NCI-H524 treated with DMSO at 0.1 percent for 48 hours (cell line): ENCODE measurements at regions not wholly inside any gene's neighbourhood (a gene's known extent, or its start where the extent isn't known, plus 50 kb on each side); places are given as distances from the start of the nearest gene placed in this dataset.
"Not testable (repeated sequence)": the region's sequence is repeated elsewhere in the genome, so short reads cannot be mapped to it uniquely, and the experiment has no call there.

Source experiments
- DNase-seq: peaks from one replicate; lab custom pipeline; 2025; lab: John Stamatoyannopoulos, UW

DNA sequence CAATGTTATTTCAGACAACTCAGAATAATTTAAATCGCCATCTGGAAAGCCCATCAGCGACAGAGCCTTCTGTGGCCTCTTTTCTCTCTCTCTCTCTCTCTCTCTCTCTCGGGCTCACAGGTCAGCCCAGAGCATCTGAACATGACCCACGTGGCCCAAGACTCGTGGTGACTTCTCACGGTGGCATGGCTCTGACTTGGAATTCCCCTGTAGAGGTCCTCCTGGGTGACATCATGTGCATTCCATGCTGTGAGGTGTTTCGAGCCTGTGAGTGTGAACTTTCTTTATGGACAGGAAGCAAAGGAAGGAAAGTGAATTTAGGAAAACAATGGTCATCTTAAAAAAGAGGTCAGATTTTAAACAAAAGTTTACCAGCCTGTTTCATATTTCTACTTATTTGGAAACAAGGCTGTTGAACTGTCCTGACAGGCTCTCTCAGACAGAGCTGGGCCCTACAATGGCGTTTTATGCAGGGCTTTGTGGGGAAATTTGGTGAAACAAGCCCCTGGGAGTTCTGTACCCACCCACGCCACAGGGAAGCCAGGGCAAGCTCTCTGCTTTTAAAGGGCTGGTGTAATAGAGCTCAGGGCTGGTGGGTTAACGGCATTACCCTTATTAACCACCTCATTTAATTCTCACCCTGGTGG is 359.7 kb upstream of the ZNF32 start:
- DNase-seq = no peak

DNA sequence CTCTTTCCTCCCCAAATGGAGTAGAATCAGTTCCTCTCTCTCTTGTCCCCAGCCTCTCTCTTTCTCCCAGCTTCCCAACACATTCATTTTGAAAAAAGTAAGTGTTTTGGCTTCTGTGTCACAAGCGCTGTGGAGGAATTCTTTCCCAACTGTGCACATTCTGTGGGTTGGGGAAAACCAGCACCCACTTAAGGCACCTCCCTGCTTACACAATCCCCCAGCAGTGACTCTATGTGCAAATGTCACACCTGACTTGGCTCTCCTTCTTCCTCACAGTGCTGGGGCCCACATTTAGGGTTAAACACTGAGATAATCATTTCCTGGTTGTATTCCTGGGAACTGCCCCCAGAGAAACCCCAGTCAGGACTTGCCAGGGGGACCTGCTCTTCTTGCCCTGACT is 358.1 kb upstream of the ZNF32 start:
- DNase-seq = no peak

DNA sequence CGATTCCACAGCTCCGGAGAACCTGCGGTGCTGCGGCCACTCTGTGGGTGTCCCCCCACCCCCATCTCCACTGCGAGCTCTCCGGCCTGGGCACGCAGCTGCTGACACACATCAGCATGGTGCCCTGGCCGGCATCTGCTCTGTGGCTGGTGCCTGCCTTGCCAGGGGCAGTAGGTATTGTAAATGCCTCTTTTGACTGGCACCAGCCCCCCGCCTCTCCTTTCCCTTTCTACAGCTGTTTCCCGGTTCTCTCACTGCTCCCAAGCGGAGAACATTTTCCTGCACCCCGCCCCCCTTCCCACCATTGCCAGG is 357.1 kb upstream of the ZNF32 start:
- DNase-seq = no peak

DNA sequence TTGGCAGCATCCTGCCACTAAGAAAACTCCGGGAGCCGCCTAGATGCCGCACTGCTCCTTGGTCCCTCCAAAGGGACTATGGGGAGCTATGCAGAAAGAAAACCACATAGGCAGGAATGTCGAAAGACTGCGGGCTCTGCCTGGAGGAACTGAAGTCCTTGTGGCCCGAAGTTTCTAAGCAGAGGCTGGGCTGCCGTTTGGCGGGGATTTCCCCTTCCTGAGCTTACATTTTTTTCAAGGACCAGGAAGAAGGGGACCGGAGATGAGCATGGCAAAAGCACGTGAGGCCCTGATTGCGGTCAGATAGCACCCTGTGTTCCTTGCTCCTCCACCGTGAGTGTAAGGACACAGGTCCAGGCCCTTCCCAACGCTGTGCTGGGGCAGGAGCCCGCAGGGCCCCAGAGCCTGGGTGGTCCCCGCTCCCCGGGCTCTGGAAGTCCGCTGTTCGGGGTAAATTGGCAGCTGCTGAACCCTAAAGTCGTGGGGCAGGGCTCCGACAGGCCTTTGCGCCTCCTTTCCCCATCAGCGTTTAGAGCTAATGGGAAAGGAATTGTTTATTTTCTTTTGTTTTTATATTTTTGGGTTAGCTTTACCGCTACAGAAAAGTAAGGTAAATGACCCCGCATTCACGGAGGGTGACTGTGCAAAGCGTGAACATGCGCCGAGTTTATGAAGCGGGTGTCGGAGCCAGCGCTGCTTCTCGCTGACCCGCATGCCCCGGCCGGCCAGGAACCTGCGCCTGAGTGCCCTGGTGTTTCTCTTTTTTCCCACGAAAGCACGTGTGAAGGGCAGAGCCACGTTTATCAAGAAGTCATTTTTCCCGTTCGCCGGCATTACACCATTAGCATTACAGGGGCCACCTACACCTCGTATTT is 356.5 kb upstream of the ZNF32 start:
- DNase-seq = no peak

DNA sequence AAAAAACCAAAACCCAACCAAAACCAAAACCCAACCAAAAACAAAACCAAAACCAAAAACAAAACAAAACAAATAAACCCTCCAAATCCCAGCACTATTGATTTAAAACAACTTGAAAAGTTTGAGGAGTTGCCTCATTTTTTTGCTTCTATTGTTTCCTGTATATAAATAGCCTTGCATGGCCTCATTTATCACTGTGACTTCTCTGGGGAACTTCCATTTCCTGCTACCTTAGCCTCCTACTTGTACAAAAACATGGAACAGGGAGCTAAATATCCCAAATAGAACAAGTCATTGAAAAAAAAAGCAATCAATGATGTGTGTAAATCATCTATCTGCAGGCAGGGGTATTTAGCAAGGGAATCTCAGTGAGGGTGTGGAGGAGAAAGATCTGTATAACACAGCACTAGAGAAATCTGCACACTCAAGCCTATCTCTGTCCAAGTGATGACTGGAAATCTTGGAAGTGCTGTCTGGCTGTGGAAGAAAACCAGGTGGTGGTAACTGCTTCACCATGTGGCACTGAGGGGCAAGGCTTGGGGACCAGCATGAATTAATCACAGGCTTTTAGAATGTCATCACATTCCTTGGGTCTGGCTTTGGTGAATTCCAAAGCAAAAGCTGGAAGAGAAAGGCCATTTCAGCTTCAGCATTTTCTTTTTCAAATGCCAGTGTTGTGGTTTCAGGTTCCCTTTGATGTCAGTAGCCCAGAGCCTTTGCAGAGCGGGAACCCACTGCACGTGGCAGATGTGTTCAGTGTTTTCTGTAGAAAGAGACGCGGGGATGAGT is 349.5 kb upstream of the ZNF32 start:
- DNase-seq = no peak

DNA sequence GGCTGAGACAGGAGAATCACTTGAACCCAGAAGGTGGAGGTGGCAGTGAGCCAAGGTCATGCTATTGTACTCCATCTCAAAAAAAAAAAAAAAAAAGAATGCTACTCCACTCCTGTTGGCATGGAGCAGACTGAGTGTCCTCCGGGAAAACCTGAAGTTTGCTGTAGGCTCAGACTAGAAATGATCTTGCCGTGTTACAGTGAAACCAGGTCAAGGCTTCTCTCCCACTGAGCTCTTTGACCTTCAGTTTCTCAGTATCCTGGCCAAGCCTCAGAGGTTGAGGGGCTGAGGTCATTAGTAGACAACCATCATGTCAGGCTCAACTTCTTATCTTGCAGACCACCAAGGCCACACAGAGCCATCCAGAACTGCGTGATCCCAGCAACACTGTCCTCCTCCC is 348.6 kb upstream of the ZNF32 start:
- DNase-seq = no peak

DNA sequence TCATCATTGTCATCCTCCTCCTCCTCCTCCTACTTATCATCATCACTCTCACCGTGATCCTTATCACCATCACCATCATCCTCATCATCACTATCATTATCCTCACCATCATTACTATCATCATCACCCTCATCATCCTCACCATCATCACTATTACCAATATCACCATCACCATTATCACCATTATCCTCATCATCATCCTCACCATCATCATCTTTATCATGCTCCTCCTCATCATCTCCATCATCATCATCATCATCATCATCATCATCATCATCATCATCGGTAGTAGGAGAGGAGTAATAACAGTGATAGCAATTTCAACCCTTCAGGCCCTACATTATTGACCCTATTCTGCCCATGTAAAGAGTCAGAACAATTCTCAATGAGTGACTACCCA is 345.9 kb upstream of the ZNF32 start:
- no peak for DNase-seq

DNA sequence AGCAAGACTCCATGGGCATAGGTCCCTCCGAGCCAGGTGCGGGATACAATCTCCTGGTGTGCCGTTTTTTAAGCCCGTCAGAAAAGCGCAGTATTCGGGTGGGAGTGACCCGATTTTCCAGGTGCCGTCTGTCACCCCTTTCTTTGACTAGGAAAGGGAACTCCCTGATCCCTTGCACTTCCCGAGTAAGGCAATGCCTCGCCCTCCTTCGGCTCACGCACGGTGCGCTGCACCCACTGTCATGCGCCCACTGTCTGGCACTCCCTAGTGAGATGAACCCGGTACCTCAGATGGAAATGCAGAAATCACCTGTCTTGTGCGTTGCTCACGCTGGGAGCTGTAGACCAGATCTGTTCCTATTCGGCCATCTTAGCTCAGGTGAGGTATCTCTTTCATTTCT is 344.1 kb upstream of the ZNF32 start:
- DNase-seq = not testable (repeated sequence)

DNA sequence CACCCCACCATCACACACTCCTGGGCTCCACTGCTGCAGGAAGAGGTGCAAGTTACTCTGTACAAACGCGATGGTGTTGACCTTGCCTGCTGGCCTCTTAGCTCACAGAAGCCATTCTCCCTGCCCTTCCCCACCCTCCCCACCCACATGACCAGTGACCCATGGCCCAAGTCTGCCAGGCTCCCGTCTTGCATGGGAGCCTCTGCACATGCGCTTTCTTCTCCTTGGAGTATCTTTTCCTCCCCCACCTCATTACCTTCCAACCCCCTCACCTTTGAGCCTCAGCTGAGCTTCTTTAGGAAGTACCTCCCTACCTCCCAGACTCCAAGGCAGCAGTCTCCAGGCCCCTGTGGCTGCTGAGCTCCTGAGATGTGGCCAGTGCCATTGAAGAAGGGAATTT is 337.7 kb upstream of the ZNF32 start:
- DNase-seq = no peak

DNA sequence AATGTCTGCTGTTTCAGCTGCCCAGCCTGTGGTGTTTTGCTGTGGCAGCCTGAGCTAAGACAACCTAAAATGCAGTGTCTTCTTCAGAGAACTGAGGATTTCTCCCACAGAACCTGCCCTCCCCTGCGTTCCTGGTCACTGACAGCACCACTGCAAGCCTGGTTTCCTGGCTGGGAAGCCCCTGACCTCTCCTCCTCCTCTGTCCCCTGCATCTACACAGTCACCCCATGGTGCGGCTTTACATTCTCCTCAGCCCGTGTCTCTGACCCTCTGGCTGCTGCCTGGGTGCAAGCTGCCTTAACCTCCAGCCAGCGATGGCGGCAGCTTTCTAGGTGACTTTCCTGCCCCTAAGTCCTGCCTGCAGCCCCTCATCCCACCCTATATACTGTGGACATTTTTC is 337.3 kb upstream of the ZNF32 start:
- no peak for DNase-seq

DNA sequence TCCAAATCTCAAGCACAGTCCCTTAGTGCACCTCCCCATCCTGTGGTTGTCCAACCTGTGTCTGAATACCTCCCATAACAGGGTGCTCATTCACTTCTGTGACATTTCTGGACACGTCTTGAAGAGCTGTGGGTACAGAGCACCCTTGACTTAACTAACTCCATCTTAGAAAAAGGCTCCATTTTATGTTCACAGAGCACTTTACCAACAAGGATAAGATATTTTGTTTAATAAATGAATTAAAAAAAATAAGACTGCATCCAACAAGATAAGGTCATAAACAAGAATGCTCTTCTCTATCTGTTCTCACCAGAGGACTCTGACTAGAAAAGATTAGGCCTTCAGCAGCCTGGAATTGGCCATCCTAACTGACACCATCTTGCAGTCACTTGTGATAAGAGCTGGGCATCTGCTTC is 335.2 kb upstream of the ZNF32 start:
- no peak for DNase-seq

DNA sequence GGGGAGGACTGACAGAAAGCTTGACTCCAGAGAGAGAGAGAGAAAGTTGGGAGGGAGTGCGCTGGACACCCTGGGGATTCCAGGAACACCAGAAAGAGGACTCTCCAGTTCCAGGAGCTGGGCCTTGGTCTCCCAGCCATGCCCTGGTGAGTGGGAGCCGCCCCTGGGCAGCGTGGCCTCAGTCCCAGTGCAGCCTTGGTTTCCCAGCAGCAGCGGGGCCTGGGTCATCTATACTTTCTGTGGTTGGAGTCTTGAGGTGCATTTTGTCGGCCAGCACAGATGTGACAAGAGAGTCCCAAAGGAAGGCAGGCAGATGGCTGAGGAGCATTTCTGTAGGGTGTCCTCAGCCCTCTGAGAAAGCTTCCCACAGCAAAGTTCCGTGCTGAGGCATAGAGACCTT is 334.7 kb upstream of the ZNF32 start:
- DNase-seq = no peak

DNA sequence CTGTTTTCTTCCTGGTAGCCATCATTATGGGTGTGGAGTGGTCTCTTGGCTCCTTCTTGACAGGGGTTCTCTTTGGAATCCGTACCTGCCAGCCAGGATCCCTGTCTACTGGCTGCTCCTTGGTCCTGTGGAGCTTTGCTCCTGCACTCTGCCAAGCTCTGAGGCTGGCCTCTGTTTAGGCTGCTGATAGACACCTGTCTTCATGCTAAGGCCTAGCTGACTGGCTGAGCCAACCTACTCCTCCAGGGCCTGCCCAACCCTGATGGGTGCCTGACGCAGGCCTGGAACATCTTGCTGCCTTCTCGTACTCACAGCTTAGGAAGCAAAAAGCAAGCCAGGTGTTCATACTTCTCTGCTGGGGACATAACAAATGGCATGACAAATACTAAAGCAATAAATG is 333.6 kb upstream of the ZNF32 start:
- no peak for DNase-seq

DNA sequence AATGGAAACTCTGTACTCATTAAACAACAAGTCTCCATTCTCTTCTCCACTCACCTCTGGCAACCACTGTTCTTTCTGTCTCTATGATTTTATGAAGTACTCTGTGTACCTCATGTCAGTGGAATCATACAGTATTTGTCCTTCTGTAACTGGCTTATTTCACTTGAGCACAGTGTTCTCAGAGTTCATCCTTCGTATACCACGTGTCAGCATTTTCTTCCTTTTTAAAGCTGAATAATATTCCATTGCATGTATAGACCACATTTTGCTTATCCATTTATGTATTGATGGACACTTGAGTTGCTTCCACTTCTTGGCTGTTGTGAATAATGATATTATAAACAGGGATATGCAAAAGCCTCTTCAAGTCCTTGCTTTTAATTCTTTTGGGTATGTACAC is 333.0 kb upstream of the ZNF32 start:
- DNase-seq = no peak

DNA sequence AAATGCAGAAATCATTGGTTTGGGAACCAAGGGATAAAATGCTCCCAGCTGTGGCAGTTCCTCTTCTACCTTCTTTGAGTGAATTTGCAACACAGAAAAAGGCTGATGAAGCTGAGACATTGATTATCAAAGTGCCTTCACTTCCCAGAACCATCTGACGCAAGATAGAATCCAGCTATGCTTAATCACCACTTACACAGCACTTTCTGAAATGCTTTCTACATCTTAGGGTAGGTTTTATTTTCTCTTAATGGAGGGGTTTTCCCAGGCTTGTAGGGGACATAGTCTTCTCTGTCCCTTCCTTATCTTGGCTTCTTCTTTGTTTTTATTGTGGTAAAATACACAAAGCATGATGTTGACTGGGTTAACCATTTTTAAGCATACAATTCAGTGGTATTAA is 332.6 kb upstream of the ZNF32 start:
- no peak for DNase-seq

DNA sequence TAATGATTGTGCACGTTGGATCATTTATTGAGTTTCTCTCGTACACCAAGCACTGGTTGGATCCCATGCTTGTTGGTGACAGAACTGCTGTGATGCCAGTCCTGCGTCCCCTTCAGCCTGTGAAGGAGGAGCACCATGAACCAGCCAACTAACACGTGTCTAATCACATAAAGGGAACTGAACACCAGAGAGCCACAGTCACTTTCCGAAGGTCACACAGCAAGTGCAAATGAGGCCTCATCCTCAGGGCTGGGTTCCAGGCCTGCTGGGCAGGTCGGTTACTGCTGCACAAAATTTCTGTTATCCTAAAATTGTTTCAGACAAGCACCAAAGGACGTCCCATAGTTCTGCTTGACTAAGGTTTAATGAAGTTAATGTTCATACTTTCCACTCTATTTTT is 332.0 kb upstream of the ZNF32 start:
- no peak for DNase-seq

DNA sequence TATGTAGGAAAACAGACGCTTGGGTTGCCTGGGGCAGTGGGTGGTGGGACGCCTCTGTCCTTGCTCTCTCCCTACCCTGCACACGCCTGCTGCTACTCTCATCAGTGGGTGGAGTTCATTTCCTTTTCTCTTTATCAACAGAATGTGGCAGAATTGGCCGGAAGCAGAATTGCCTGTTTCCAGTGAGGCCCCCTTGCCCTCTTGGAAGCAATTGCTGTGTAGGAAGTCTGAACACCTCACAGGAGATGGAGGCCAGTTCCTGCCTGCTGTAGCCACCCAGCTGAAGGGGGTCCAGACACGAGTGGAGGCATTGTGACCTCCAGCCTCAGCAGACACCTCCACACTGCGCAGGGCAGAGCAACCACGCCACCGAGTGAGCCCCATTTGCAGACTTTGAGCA is 331.6 kb upstream of the ZNF32 start:
- no peak for DNase-seq

DNA sequence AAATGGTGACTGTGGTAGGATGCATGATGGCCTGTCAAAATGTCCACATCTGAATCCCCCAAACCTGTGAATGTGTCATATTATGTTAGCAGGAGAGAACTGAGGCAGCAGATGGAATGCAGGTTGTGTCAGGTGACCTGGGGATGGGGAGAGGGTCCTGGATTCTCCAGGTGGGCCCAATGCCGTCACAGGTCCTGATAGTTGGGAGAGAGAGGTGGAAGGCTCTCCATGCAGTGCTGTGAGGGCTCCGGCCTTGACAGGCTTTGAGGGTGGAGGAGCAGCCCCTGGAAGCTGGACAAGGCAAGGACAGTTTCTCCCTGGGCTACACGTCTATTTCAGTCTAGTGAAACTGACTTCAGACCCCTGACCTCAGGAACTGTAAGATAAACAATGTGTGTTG is 330.9 kb upstream of the ZNF32 start:
- DNase-seq = no peak

DNA sequence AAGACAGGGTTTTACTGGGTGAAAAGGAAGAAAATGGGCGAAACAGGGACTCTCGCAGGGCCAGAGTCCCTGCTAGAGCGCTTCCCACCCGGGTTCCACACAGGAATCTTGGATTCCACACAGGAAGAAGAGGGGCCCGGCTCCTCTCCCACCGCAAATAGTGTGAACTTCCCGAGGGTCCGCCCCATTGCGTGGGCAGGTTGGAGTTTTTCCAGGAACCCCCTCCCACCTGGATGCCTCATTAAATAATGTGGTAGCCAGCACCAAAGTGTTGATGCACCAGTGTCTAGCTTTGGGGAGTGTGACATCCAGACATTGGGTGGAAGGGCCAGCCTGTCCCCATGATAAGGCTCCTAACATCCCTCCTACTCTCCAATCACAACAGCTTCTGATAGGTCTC is 330.3 kb upstream of the ZNF32 start:
- DNase-seq = no peak

DNA sequence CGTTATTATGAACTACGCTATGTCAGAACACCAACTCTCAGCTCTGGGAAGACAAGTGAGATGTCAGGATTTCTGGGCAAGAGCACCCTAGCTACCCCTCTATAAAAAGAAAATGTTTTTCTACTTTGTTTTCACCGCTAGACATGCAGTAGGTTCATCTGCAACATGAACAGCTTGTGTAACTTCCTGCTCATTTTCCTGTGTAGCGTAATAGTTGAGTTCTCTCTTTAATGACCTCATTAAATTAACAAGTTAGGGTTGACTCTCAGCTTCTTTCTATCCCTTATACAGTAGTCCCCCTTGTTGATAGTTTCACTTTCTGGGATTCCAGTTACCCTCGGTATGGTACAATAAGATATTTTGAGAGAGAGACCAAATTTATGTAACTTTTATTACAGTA is 329.4 kb upstream of the ZNF32 start:
- DNase-seq = no peak

DNA sequence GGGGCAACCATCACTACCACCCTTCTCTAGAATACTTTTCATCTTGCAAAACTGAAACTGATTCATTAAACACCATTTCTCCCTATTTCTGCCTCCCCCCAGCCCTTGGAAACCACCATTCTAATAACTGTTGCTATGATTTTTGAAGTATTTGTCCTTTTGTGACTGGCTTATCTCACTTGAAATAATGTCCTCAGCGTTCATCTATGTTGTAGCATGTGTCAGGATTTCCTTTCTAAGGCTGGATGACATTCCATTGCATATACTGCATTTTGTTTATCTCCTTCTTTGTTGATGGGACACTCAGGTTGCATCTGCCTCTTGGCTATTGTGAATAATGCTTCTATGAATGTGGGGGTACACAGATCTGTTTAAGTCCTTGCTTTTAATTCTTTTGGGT is 327.6 kb upstream of the ZNF32 start:
- no peak for DNase-seq

DNA sequence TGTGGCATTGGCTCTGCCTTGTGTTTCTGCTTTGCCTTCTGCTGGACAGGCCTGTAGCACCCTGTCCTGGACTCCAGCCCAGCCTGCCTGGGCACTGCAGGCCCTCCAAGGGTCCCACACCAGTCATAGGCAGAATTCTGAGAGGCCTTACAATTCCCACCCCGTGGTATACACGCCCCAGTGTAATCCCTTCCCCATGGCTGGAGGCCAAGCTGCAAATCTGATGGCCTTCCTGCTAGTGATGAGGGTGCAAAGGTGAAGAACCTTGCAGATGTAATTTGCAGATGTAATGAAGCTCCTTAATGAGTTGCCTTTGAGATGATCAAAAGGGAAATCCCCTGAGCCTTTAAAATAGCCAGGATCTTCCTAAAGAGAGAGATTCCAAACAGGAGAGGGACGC is 325.1 kb upstream of the ZNF32 start:
- DNase-seq = no peak

DNA sequence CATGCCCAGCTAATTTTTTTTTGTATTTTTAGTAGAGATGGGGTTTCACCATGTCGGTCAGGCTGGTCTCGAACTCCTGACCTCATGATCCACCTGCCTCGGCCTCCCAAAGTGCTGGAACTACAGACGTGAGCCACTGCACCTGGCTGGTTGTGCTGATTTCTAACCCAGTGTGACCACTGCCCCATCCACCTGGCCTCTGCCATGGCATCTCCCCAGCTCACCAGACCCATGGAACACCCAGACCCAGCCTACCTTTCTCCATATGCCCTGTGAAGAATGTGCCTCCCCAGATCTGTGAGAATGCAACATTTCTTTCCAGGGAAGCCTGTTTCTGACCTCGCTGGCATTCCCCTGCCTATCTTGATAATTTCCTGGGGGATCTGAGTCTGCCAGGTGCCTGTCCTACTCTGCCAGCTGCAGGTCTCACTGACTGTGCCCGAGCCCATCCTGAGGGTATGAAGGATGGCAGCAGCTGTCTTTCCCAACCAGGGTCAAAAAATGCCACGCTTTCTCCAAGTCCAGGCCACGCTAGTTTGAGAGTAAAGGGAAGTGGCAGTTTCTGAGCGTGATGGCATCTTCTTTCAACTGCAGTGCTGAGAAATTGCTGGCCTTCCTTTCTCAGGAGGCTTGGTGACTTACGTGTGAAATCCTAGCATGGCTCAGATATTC is 324.4 kb upstream of the ZNF32 start:
- no peak for DNase-seq
